OCI-M1 (cell line): ENCODE measurements at regions not wholly inside any gene's neighbourhood (a gene's known extent, or its start where the extent isn't known, plus 50 kb on each side); places are given as distances from the start of the nearest gene placed in this dataset.
"Not testable (repeated sequence)": the region's sequence is repeated elsewhere in the genome, so short reads cannot be mapped to it uniquely, and the experiment has no call there.

Source experiments
- DNase-seq: peaks from one replicate; lab custom pipeline; 2025; lab: John Stamatoyannopoulos, UW

GRCh38 chr19:33866696-33867095 lies 70.0 kb downstream of the KCTD15 start:
- DNase-seq = no peak

DNA sequence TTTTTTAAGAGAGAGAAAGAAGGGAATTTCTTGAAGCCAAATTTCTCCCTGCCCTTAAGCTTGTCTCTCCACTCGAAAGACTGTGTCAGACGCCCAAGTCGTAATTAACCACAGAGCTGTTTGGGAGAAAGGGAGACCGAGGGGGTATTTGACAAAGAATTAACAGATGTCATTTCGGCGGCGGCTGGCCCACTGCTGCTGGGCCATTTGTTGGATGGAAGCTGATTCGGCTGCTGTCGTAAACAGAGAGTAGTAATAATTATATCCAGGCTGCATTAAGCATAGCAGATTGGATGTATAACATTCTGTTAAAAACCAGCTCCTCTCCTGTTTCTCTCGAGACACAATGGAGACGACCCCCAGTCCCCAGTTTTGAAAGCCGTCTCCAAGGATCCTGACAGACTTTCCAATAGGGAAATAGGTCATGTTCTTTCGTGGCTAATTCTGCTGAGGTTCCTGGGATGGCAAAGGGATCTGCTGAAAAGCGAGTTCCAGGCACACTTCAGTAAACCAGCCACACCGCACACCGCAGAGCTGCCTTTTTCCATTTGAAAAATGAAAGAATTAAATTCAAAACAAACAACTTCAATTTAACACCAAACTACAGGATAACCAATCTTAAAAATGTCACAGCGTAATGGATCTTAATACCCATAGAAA lies 71.5 kb downstream of the KCTD15 start:
- DNase-seq = no peak

- no peak for DNase-seq
These were observed 72.2 kb downstream of the KCTD15 start for GRCh38 chr19:33868788-33869412.

GRCh38 chr19:33870298-33870932 lies 73.7 kb downstream of the KCTD15 start:
- DNase-seq = not testable (repeated sequence)

DNA sequence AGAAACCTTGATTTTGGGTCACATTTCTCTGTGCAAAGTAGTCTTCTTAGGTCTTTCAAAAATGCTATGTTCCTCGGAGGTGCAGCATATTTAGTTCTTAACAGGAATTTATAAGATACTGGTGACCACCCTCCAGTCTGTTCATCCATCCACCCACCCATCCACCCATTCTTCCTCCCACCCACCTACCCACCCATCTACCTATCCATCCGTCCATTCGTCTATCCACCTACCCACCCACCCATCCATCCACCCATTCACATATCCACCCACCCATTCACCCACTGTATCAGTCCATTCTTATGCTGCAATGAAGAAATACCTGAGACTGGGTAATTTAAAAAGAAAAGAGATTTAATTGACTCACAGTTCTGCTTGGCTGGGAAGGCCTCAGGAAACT lies 74.9 kb downstream of the KCTD15 start:
- DNase-seq = no peak

DNA sequence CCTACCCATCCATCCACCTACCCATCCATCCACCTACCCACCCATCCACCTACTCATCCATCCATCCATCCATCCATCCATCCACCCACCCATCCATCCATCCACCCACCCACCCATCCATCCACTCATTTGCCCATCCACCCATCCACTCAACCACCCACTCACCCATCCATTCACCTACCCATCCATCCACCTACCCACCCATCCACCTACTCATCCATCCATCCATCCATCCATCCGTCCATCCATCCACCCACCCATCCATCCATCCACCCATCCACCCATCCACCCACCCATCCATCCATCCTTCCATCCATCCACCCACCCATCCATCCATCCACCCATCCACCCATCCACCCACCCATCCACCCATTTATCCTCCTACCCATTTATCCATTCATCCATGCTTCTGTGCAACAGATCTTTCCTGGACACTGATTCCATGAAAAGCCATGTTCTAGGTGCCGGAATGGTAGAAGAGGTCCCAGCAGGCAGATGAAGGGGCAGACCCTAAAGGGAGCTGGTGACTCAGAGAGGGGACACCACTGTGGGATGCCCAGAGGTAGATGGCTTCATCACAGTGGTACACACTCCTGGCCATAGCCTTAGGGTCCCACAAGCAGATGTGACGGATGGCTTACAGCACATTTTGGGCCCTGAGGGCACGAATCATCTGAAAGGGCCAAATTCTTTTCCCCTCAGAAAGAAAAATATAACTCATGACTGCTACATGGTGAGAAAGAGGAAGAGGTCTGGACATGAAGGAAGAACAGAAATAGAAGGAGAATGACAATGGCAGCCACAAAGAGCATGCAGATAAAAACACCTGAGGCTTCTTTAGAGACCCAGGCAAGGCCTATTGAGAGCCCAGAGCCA lies 76.0 kb downstream of the KCTD15 start:
- DNase-seq = peak; percentile 4

GRCh38 chr19:33875071-33875470 lies 78.4 kb downstream of the KCTD15 start:
- DNase-seq = no peak

GRCh38 chr19:33876192-33876591 lies 79.5 kb downstream of the KCTD15 start:
- DNase-seq = no peak

- no peak for DNase-seq
These were observed 81.4 kb downstream of the KCTD15 start for GRCh38 chr19:33878030-33878544.

DNA sequence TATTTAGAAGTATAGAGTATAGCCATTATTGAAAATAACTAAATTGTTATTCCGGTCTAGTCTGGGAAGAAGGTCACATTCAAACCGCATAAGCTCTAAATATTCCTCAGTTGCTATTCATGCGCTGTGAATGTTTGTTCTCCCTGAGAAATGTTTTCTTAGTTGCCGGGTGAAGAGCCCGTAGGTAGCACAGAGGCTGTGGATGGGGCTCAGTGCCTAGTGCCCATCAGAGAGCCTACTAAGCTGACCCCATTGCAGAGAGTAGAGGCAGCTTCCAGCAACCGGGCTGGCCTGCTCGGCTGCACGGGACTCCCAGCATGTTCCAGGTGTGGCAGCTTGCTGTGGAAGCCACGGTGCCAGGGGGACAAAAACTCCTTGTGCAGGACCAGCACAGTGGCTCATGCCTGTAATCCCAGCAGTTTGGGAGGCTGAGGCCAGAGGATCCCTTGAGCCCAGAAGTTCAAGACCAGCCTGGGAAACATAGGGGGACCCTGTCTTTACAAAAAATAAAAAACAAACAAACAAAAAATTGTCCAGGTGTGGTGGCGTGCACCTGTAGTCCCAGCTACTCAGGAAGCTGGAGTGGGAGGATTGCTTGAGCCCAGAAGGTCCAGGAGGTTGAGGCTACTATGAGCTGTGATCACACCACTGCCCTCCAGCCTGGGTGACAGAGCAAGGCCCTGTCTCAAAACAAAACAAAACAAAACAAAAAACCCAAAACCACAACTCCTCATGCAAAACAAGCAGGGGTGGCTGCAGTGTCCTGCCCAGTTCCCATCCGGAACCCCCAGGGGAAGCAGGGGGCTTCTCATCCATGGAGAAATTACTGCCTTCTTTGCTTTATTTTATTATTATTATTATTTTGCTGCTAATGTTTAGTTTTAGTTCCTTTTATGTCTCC lies 82.5 kb downstream of the KCTD15 start:
- no peak for DNase-seq

GRCh38 chr19:33879818-33880575 lies 83.3 kb downstream of the KCTD15 start:
- no peak for DNase-seq

- no peak for DNase-seq
These were observed 87.3 kb downstream of the KCTD15 start for GRCh38 chr19:33883859-33884519.

GRCh38 chr19:33885236-33885635 lies 88.6 kb downstream of the KCTD15 start:
- DNase-seq = no peak

- no peak for DNase-seq
These were observed 91.2 kb downstream of the KCTD15 start for GRCh38 chr19:33887891-33888290.

DNA sequence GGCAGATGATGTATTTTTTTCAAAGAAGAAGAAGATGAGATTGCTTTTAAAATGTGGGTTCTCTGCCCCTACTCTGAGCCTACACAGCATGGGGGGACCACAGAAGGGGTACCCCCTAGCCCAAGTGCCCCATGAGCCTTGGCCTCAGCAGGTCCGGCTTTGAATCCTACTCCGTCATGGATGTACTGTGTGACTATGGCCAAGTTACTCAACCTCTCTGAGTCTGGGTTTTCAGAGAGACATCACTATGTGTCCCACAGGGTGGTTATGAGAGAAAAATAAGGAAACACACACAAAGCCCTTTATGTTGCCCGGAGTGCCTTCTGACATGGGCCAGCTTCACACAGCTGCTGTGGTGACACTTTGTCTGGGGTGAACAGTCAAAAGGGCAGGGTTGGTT lies 92.0 kb downstream of the KCTD15 start:
- no peak for DNase-seq

DNA sequence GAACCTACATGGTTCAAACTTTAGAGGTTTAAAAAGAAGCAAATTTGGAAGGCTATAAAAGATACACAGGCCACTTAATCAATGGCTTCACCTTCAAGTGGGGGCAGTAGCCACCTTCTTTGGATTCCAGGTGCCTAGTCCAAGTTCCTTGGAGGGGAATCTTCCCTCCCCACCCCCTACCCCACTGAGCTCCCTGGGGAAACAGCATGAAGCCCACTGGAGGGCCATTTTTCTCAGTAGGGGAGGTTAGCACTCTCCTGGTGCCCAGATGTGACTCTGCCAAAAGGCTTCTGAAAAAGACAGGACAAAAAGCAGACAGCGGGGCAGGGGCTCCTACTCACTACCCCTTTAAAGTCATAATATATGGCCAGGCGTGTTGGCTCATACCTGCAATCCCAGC lies 93.9 kb downstream of the KCTD15 start:
- no peak for DNase-seq

DNA sequence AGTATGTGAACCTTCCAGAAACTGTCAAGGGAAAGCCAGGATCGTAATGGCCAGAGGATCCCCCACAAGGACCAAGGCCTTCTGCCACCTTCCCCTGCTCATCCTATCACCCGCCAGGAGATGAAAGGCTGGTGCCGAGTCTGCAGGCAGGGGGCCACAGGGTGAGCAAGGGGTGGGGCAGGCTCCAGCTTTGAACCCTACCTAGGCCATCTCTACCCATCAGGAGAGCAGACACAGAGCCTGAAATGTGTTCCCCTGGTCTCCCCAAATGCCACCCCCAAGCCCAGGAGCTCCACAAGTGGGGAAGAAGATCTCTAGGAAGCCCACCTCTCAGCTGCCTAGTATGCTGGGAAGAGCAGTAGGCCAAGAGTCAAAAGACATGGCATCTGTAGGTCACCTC lies 95.1 kb downstream of the KCTD15 start:
- DNase-seq = no peak

DNA sequence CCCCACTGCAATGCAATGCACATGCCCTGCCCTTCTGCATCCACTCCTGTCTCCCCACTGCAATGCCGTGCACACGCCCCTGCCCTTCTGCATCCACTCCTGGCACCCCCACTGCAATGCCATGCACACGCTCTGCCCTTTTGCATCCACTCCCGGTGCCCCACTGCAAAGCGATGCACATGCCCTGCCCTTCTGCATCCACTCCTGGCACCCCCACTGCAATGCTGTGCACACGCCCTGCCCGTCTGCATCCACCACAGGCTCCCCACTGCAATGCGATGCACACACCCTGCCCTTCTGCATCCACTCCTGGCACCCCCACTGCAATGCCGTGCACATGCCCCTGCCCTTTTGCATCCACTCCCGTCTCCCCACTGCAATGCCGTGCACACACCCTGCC lies 98.1 kb downstream of the KCTD15 start:
- DNase-seq = no peak

- DNase-seq = no peak
These were observed 98.7 kb downstream of the KCTD15 start for GRCh38 chr19:33895366-33895765.
